ENCODE measurements at regions not wholly inside any gene's neighbourhood (a gene's known extent, or its start where the extent isn't known, plus 50 kb on each side); places are given as distances from the start of the nearest gene placed in this dataset.

- DNase-seq: no peak
These were observed 1345.0 kb downstream of the NSUN3 start for GRCh38 chr3:95407709-95408463.

DNA sequence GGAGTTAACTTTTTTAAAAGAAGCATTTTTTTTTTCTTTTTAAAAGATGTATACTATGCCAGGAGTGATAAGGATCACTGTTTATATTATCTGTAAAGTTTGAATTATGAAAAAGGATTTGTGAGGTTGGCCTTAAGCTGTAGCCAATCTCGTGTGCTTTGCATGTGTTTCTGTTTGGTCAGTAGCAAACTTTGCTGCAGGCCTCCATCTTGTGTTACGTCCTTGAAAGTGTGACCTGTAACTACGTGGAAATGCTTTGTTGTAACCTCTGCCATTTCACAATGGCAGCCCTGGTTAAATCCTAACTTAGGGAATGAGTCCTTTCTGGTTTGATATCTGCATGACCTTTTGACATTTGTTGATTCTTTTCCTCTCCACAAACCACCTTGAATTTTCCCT lies 1345.6 kb downstream of the NSUN3 start:
- DNase-seq: no peak

- DNase-seq: no peak
These were observed 1355.4 kb downstream of the NSUN3 start for GRCh38 chr3:95418251-95418650.

GRCh38 chr3:95424279-95424678 lies 1361.4 kb downstream of the NSUN3 start:
- DNase-seq: no peak

DNA sequence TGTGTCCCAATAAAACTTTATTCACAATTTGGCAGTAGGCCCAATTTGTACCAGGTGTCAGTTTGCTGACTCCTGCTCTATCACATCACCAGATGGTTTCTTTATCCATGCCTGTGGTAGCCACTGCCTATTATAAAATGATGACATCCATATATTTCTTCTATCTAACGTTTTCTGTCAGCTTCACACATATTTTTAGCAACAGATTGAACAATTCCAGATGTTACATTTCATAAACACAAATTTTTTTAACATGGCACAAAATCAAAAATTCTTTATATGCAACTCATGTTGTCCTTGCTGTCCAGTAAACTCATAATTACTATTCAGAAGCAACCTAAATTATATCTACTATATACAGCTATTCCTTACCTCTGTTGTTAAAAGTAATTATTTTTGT lies 1371.6 kb downstream of the NSUN3 start:
- no peak for DNase-seq

- no peak for DNase-seq
These were observed 1374.5 kb downstream of the NSUN3 start for GRCh38 chr3:95437409-95437808.

DNA sequence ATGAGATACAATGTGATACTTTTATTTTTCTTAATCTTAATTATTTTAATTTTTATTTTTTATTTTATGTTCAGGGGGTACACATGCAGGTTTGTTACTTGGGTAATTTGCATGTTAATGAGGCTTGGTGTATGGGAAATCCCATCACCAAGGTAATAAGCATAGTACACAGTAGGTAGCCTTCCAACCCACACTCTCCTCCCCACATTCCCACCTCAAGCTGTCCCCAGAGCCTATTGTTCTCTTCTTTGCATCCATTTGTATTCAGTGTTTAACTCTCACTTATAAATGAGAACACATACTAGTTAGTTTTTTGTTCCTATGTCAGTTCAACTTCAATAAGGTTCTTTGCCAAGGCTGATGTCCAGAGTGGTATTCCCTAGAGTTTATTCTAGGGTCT lies 1375.4 kb downstream of the NSUN3 start:
- no peak for DNase-seq

GRCh38 chr3:95442766-95443165 lies 1371.6 kb upstream of the EPHA6 start:
- DNase-seq: no peak

GRCh38 chr3:95449841-95450240 lies 1364.6 kb upstream of the EPHA6 start:
- no peak for DNase-seq

GRCh38 chr3:95453242-95453641 lies 1361.2 kb upstream of the EPHA6 start:
- no peak for DNase-seq

GRCh38 chr3:95456835-95457234 lies 1357.6 kb upstream of the EPHA6 start:
- no peak for DNase-seq

- DNase-seq: no peak
These were observed 1354.7 kb upstream of the EPHA6 start for GRCh38 chr3:95459706-95460105.

GRCh38 chr3:95460274-95460673 lies 1354.1 kb upstream of the EPHA6 start:
- DNase-seq: peak; percentile 73

DNA sequence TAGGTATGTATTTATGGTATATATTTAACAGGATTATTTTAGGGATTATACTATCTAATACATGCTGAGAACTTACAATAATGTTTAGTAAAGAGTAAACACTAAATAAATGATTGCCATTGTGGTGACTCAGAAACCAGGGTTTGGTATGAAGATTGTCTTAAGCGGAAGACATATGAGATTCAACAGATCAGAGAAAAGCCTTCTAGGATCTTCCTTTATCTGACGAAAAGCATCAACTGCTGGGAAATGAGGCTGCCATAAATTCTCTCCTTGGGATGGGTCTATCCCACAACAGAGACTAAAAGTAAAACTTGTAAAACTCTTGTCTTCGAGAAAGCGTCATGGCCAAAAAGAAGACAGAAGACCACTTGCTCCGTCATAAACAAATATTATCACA lies 1352.2 kb upstream of the EPHA6 start:
- DNase-seq: no peak

GRCh38 chr3:95464346-95464745 lies 1350.0 kb upstream of the EPHA6 start:
- no peak for DNase-seq

- no peak for DNase-seq
These were observed 1346.1 kb upstream of the EPHA6 start for GRCh38 chr3:95468331-95468730.

- DNase-seq: no peak
These were observed 1340.1 kb upstream of the EPHA6 start for GRCh38 chr3:95474338-95474737.

DNA sequence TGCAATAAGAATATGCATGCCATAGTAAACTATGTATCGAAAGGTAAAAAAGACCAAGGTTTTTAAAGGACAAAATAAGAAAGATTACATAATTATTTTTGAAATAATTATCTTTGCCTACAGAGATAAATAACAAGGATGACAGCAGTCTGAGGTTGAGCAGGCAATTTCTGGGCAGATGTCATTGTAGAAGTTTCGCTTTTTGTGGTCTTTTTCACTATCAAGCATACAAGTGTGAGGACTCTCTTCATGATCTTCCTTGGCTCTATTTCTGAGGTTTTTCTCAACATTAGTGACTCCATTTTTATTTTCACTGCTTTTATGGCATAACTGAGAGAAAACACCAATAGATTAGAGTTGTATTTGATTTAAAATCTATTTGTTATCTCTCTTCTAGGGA lies 1337.9 kb upstream of the EPHA6 start:
- DNase-seq: no peak

GRCh38 chr3:95506174-95506573 lies 1308.2 kb upstream of the EPHA6 start:
- no peak for DNase-seq

GRCh38 chr3:95508124-95508523 lies 1306.3 kb upstream of the EPHA6 start:
- DNase-seq: no peak

GRCh38 chr3:95511828-95512227 lies 1302.6 kb upstream of the EPHA6 start:
- no peak for DNase-seq

DNA sequence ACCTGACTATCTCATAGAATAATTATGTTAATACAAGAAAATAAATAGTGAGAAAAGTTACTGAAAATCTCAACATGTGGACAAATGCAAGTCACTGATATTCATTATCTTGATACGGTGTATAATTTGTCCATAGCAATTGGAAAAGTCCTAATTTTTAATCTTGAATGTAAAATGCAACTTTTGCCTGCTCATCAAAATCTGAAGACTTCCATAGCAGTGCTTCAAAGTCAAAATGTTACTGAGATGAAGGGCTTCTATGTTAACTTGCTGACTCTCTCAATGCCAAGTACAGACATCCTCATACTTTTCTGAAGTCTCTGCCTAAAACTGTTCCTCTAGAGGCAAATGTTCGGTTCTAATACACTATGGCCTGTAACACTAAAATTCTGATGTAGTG lies 1300.1 kb upstream of the EPHA6 start:
- no peak for DNase-seq

DNA sequence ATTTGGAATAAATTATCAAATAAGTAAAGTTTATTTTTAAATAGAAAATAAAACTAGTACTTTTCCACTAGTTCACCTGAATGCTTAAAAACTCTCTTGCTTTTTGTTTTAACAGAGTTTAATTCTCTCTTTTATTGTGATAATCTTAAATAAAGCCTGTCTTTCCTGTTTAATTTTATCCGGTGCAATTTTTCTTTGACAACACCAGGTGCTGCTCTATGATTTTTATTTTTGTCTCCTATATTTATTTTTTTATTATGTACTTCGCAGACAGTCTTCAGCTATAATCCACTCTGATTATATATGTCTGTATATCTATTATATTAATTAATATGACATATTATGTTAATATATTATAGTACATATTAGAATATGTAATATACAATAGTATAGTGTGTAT lies 1293.0 kb upstream of the EPHA6 start:
- no peak for DNase-seq

DNA sequence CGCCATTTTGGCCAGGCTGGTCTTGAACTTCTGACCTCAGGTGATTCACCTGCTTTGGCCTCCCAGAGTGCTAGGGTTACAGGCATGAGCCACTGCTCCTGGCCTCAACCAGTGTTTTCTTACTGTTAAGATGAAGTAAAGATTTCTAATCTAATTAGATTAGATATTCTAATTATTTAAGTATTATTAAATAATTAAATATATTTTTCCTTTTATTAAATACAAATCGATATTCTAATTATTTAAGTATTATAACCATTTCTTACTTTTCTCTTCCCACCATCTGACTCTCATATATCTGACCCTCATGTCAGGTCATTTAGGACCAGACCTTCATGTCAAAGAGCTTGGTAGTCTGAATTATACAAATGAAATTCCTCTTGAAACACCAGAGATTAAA lies 1291.9 kb upstream of the EPHA6 start:
- no peak for DNase-seq

GRCh38 chr3:95539950-95540483 lies 1274.4 kb upstream of the EPHA6 start:
- DNase-seq: no peak
